Spleen (tissue), 11 donors: ENCODE measurements at regions not wholly inside any gene's neighbourhood (a gene's known extent, or its start where the extent isn't known, plus 50 kb on each side); places are given as distances from the start of the nearest gene placed in this dataset.

Experiments used
- DNase-seq: peaks from one replicate; pipeline ENCODE4 v3.0.0-alpha.2; 2020
- H3K27ac ChIP-seq, 8 donors: fragments of 200-600 bp; sonication (generic) in 7 of 8; 1 replicate in 4 of 8; 2 replicates in 4 of 8; pipeline versions ENCODE4 v1.5.0 to v1.8.0; 2016 to 2021; ENCODE audit warnings: inconsistent platforms in 4 of 8, mild to moderate bottlenecking in 4 of 8, moderate library complexity in 1 of 8
- H3K27me3 ChIP-seq, 7 donors: fragments of 200-600 bp; sonication (generic) in 6 of 7; replicated peaks in 1 of 7; 1 replicate in 4 of 7; 2 replicates in 3 of 7; pipeline versions ENCODE4 v1.5.0 to v1.8.0; 2016 to 2021; ENCODE audit warnings: inconsistent platforms in 3 of 7, mild to moderate bottlenecking in 1 of 7
- H3K36me3 ChIP-seq, 6 donors: fragments of 200-600 bp; sonication (generic) in 5 of 6; 1 replicate in 4 of 6; 2 replicates in 2 of 6; pipeline versions ENCODE4 v1.5.0 to v1.8.0; 2016 to 2021; ENCODE audit warnings: inconsistent platforms in 2 of 6
- H3K4me1 ChIP-seq, 6 donors: fragments of 200-600 bp; sonication (generic) in 5 of 6; 1 replicate in 3 of 6; 2 replicates in 3 of 6; pipeline versions ENCODE4 v1.5.0 to v1.8.0; 2016 to 2021; ENCODE audit warnings: inconsistent platforms in 3 of 6
- H3K4me3 ChIP-seq, 8 donors: fragments of 200-600 bp; sonication (generic) in 7 of 8; 1 replicate in 4 of 8; 2 replicates in 4 of 8; pipeline versions ENCODE4 v1.5.0 to v1.8.0; 2016 to 2021; ENCODE audit warnings: inconsistent platforms in 4 of 8, mild to moderate bottlenecking in 4 of 8, moderate library complexity in 2 of 8
- H3K9me3 ChIP-seq, 8 donors: fragments of 200-600 bp; sonication (generic) in 7 of 8; 1 replicate in 4 of 8; 2 replicates in 4 of 8; pipeline versions ENCODE4 v1.5.0 to v1.8.0; 2016 to 2021; ENCODE audit warnings: inconsistent platforms in 4 of 8
- CTCF ChIP-seq, 11 experiments: fragments of 200-600 bp in 7 of 11; fragments of 450-650 bp in 4 of 11; sonication (generic) in 4 of 11; IDR thresholded peaks in 8 of 11; conservative IDR thresholded peaks in 3 of 11; 1 replicate in 7 of 11; 2 replicates in 4 of 11; pipeline versions ENCODE4 v1.4.0 to v1.8.0; 2016 to 2021; ENCODE audit warnings: antibody characterized with exemption in 11 of 11, inconsistent platforms in 4 of 11, mild to moderate bottlenecking in 1 of 11
- POLR2A ChIP-seq, 3 donors: fragments of 450-650 bp; IDR thresholded peaks; one replicate each; pipeline ENCODE4 v1.5.1; 2017; ENCODE audit warnings: antibody characterized with exemption in 3 of 3, mild to moderate bottlenecking in 1 of 3
- POLR2AphosphoS5 ChIP-seq, 3 donors: sonication (generic); formaldehyde crosslinking; IDR thresholded peaks; one replicate each; pipeline ENCODE4 v1.5.1; 2017; ENCODE audit warnings: antibody characterized with exemption in 3 of 3
- WGBS, 5 donors: extraction: QIAGEN DNeasy Blood & Tissue Kit in 3 of 5; methylation state at CpG; one replicate each; pipeline versions ENCODE4 v1.1.5 to v1.1.7; 2013 to 2018; 5-methylcytosine and 5-hydroxymethylcytosine counted together
- intact Hi-C: fragments of 100-400 bp; cut with DNase I; formaldehyde crosslinking; loops from one replicate; pipeline ENCODE4 v1.15.0; 2023; ENCODE audit warnings: low total_unique reads
- donor health status: healthy with polysubstance abuse.
- donor health status: DM: no; HTN: no; CAD: no; lungs with moderate emphysema.
- donor health status: DM: no; HTN: no; CAD: no.
- donor health status: Bipolar disorder and iron deficiency.
- donor health status: healthy.
- donor health status: DM: no; HTN: no; CAD: no.
- donor health status: DM: yes; HTN: yes; CAD: no.

GRCh38 chr10:131840788-131841118 lies 60.1 kb upstream of the PPP2R2D start:
- Histone ChIP-seq H3K9me3 (peaks cover 0 to under 1% (median 0%) of the 10 kb centered on the region in 8 donors), H3K27ac (no peak overlapping the region), H3K27me3 (no peaks in the 10 kb centered on the region), H3K36me3 (no peaks in the 10 kb centered on the region), H3K4me3 (no peak overlapping the region), H3K4me1 (no peaks in the 10 kb centered on the region)
- TF ChIP-seq POLR2A (IDR thresholded peaks at IDR 0.05) (no peak), POLR2AphosphoS5 (IDR thresholded peaks at IDR 0.05) (no peak), CTCF (IDR thresholded peaks at IDR 0.05 in 8 of 11, conservative IDR thresholded peaks at IDR 0.05 in 3 of 11) (no peak)
- intact Hi-C loops, result no loop called here
- no peak for DNase-seq
- WGBS, 5 donors, result 90 to 99% (median 94%) methylated on average over 3 of the region's 3 CpGs

- no peaks in the 10 kb centered on the region for H3K4me1 ChIP-seq
- TF ChIP-seq POLR2AphosphoS5 (IDR thresholded peaks at IDR 0.05) (no peak), CTCF (IDR thresholded peaks at IDR 0.05 in 8 of 11, conservative IDR thresholded peaks at IDR 0.05 in 3 of 11) (no peak), POLR2A (IDR thresholded peaks at IDR 0.05) (no peak)
- peak; percentile 59 for DNase-seq
- H3K4me3 ChIP-seq, result no peak overlapping the region
- H3K36me3 ChIP-seq, result no peaks in the 10 kb centered on the region
- 28 to 50% (median 38%) methylated on average over 10 to 19 of the region's 19 CpGs for WGBS, 5 donors
- no peaks in the 10 kb centered on the region for H3K9me3 ChIP-seq
- no peaks in the 10 kb centered on the region for H3K27me3 ChIP-seq
- H3K27ac ChIP-seq, result no peak overlapping the region
- intact Hi-C loops, result no loop called here
Observed at GRCh38 chr10:131841131-131841660, 59.6 kb upstream of the PPP2R2D start.

- peak; percentile 70 for DNase-seq
- H3K36me3 ChIP-seq, result no peaks in the 10 kb centered on the region
- no peak overlapping the region for H3K27ac ChIP-seq
- H3K4me1 ChIP-seq, result no peaks in the 10 kb centered on the region
- H3K4me3 ChIP-seq, result no peak overlapping the region
- no peak for TF ChIP-seq POLR2AphosphoS5 (IDR thresholded peaks at IDR 0.05)
- TF ChIP-seq CTCF (IDR thresholded peaks at IDR 0.05 in 8 of 11, conservative IDR thresholded peaks at IDR 0.05 in 3 of 11), result no peak
- no peak for TF ChIP-seq POLR2A (IDR thresholded peaks at IDR 0.05)
- no peaks in the 10 kb centered on the region for H3K9me3 ChIP-seq
- WGBS, 5 donors, result 81 to 86% (median 85%) methylated on average over 15 to 19 of the region's 19 CpGs
- intact Hi-C loops, result no loop called here
- peaks cover 0 to 4% (median 0%) of the 10 kb centered on the region in 7 donors for H3K27me3 ChIP-seq
Observed at GRCh38 chr10:131841661-131842139, 59.1 kb upstream of the PPP2R2D start.

GRCh38 chr10:131842351-131843088 lies 58.3 kb upstream of the PPP2R2D start:
- DNase-seq, result peak; percentile 59
- no peaks in the 10 kb centered on the region for H3K4me1 ChIP-seq
- intact Hi-C loops, result no loop called here
- H3K27me3 ChIP-seq, result peaks cover 0 to 11% (median 0%) of the 10 kb centered on the region in 7 donors
- TF ChIP-seq CTCF (IDR thresholded peaks at IDR 0.05 in 8 of 11, conservative IDR thresholded peaks at IDR 0.05 in 3 of 11) (no peak), POLR2A (IDR thresholded peaks at IDR 0.05) (no peak), POLR2AphosphoS5 (IDR thresholded peaks at IDR 0.05) (no peak)
- no peaks in the 10 kb centered on the region for H3K36me3 ChIP-seq
- no peaks in the 10 kb centered on the region for H3K9me3 ChIP-seq
- no peak overlapping the region for H3K4me3 ChIP-seq
- WGBS, 5 donors, result 79 to 88% (median 85%) methylated on average over 11 to 14 of the region's 14 CpGs
- no peak overlapping the region for H3K27ac ChIP-seq
